ENCODE measurements at regions not wholly inside any gene's neighbourhood (a gene's known extent, or its start where the extent isn't known, plus 50 kb on each side); places are given as distances from the start of the nearest gene placed in this dataset.

DNA sequence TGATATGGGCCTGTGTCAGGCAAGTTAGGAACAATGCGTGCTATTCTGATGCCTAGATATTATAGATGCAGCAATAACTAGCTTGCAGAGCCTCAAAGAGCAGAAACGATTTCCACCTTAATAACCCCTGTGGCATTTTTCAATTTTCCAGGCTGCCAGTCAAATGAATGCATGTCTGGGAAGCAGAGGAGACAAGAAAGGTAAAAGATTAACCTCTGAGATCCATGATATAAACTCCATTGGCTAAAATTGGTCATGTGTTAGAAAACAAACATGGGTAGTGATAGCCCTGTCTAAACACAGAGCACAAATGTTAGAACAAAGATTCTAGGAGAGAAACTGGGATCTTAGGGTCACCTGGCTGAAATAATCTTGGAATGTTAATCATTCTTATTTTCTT lies 811.1 kb downstream of the DIAPH3 start:
- no CpG with 5 or more reads among the region's 2 CpGs for whole genome bisulfite sequencing (ENCODE audit: extremely low coverage, insufficient coverage, insufficient read length)
- no peak overlapping the region for H2BK120ac ChIP-seq (ENCODE audit: insufficient read depth, low read length, poor library complexity)
- H3K27me3 ChIP-seq (ENCODE audit: insufficient read depth, low read length): no peaks in the 10 kb centered on the region

DNA sequence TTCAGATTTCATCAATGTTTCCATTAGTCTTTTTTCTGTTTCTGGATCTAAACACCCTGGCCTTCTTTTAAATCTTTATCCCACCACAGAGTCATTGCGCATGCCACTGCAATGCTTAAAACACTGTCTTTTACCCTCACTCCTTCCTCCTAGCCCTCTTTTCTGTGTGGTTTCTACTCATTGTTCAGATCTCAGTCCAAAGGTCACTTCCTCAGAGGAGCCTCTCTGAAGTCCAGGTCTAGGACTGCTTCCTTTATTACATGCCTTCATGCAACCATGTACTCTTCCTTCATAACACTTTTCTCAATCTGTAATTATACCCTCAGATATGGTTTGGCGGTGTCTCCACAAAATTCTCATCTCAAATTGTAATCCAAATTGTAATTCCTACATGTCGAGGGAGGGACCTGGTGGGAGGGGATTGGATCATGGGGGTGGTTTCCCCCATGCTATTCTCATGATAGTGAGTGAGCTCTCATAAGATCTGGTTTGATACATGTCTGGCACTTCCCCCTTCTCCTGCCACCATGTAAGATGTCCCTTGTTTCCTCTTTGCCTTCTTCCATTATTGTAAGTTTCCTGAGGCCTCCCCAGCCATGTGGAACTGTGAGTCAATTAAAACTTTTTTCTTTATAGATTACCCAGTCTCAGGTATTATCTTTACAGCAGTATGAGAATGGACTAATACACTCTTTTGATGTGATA lies 808.9 kb downstream of the DIAPH3 start:
- Histone ChIP-seq H3K4me3 (ENCODE audit: low read depth, low read length) (no peak overlapping the region), H3K4me2 (ENCODE audit: low read length) (no peak overlapping the region), H3K36me3 (ENCODE audit: control insufficient read depth in 1 of 2, insufficient read depth in 2 of 2, low read length in 2 of 2) (no peaks in the 10 kb centered on the region), H3K9me3 (ENCODE audit: insufficient read depth, low read depth, low read length) (no peaks in the 10 kb centered on the region), H3K18ac (ENCODE audit: low read length) (no peak overlapping the region), H4K91ac (ENCODE audit: low read depth, low read length) (no peak overlapping the region), H3K27me3 (ENCODE audit: insufficient read depth, low read length) (no peaks in the 10 kb centered on the region), H3K9ac (ENCODE audit: low read length) (no peak overlapping the region), H2BK120ac (ENCODE audit: insufficient read depth, low read length, poor library complexity) (no peak overlapping the region), H4K12ac (ENCODE audit: low read depth, low read length) (no peak overlapping the region), H4K8ac (ENCODE audit: low read depth, low read length) (no peak overlapping the region), H2AFZ (ENCODE audit: insufficient read depth, low read length, poor library complexity) (no peak overlapping the region), H3K79me2 (ENCODE audit: control insufficient read depth, insufficient read depth, low read length, poor library complexity) (no peaks in the 10 kb centered on the region), H3K79me1 (ENCODE audit: low read length) (no peaks in the 10 kb centered on the region), H2BK12ac (ENCODE audit: low read length) (no peak overlapping the region), H3K23ac (ENCODE audit: low read length) (no peak overlapping the region), H3K27ac (ENCODE audit: low read depth, low read length) (no peak overlapping the region), H2BK5ac (ENCODE audit: low read depth, low read length, poor library complexity) (no peak overlapping the region), H3K4me1 (ENCODE audit: control insufficient read depth in 1 of 2, insufficient read depth in 2 of 2, low read length in 2 of 2) (peaks cover 3 to 5% of the 10 kb centered on the region in 2 experiments), H3K14ac (ENCODE audit: low read length) (no peak overlapping the region), H2AK5ac (ENCODE audit: low read length) (no peak overlapping the region), H3K4ac (ENCODE audit: low read depth, low read length) (no peak overlapping the region)
- no peak for DNase-seq
- WGBS (ENCODE audit: extremely low coverage, insufficient coverage, insufficient read length): no CpG with 5 or more reads among the region's 3 CpGs

More for the DNA sequence above, 811.1 kb downstream of the DIAPH3 start:
- Histone ChIP-seq H3K4me2 (ENCODE audit: low read length) (no peak overlapping the region), H3K4ac (ENCODE audit: low read depth, low read length) (no peak overlapping the region), H4K91ac (ENCODE audit: low read depth, low read length) (no peak overlapping the region), H4K8ac (ENCODE audit: low read depth, low read length) (no peak overlapping the region), H3K4me1 (ENCODE audit: control insufficient read depth in 1 of 2, insufficient read depth in 2 of 2, low read length in 2 of 2) (peaks cover 0 to 2% of the 10 kb centered on the region in 2 experiments), H3K9ac (ENCODE audit: low read length) (no peak overlapping the region), H2AK5ac (ENCODE audit: low read length) (no peak overlapping the region), H3K4me3 (ENCODE audit: low read depth, low read length) (no peak overlapping the region), H3K79me2 (ENCODE audit: control insufficient read depth, insufficient read depth, low read length, poor library complexity) (no peaks in the 10 kb centered on the region), H3K23ac (ENCODE audit: low read length) (no peak overlapping the region), H3K36me3 (ENCODE audit: control insufficient read depth in 1 of 2, insufficient read depth in 2 of 2, low read length in 2 of 2) (no peaks in the 10 kb centered on the region), H4K12ac (ENCODE audit: low read depth, low read length) (no peak overlapping the region), H2BK5ac (ENCODE audit: low read depth, low read length, poor library complexity) (no peak overlapping the region), H3K79me1 (ENCODE audit: low read length) (no peaks in the 10 kb centered on the region), H2BK12ac (ENCODE audit: low read length) (no peak overlapping the region), H3K27ac (ENCODE audit: low read depth, low read length) (no peak overlapping the region), H3K9me3 (ENCODE audit: insufficient read depth, low read depth, low read length) (no peaks in the 10 kb centered on the region), H2AFZ (ENCODE audit: insufficient read depth, low read length, poor library complexity) (no peak overlapping the region), H3K18ac (ENCODE audit: low read length) (no peak overlapping the region), H3K14ac (ENCODE audit: low read length) (no peak overlapping the region)
- no peak for DNase-seq

DNA sequence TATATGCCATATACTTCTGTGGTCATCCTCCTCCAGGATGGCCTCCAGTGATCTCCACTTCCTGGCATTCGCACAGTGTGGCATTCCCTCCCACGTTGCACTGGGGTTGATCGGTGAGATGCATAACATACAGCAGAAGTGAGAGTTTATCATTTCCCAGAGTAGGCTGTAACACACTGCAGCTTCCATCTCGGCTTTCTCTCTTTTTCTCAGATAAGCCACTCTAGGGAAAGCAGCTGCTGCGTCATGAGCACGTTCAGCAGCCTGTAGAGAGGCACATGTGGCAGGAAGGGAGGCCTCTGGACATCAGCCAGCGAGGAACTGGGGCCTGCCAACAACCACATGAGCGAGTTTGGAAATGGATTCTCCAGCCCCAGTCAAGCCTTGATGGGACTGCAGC lies 807.1 kb downstream of the DIAPH3 start:
- Histone ChIP-seq H3K9me3 (ENCODE audit: insufficient read depth, low read depth, low read length) (no peaks in the 10 kb centered on the region), H4K12ac (ENCODE audit: low read depth, low read length) (no peak overlapping the region), H3K4ac (ENCODE audit: low read depth, low read length) (no peak overlapping the region), H3K27me3 (ENCODE audit: insufficient read depth, low read length) (no peaks in the 10 kb centered on the region), H3K23ac (ENCODE audit: low read length) (no peak overlapping the region), H3K14ac (ENCODE audit: low read length) (no peak overlapping the region), H3K27ac (ENCODE audit: low read depth, low read length) (no peak overlapping the region), H3K4me1 (ENCODE audit: control insufficient read depth in 1 of 2, insufficient read depth in 2 of 2, low read length in 2 of 2) (peaks cover 3 to 5% of the 10 kb centered on the region in 2 experiments), H3K18ac (ENCODE audit: low read length) (no peak overlapping the region), H2AFZ (ENCODE audit: insufficient read depth, low read length, poor library complexity) (no peak overlapping the region), H3K79me1 (ENCODE audit: low read length) (no peaks in the 10 kb centered on the region), H4K8ac (ENCODE audit: low read depth, low read length) (no peak overlapping the region), H2BK5ac (ENCODE audit: low read depth, low read length, poor library complexity) (no peak overlapping the region), H2BK12ac (ENCODE audit: low read length) (peak overlapping the region; percentile 57), H4K91ac (ENCODE audit: low read depth, low read length) (no peak overlapping the region), H3K4me2 (ENCODE audit: low read length) (no peak overlapping the region), H3K9ac (ENCODE audit: low read length) (no peak overlapping the region), H3K36me3 (ENCODE audit: control insufficient read depth in 1 of 2, insufficient read depth in 2 of 2, low read length in 2 of 2) (no peaks in the 10 kb centered on the region), H2BK120ac (ENCODE audit: insufficient read depth, low read length, poor library complexity) (no peak overlapping the region), H3K79me2 (ENCODE audit: control insufficient read depth, insufficient read depth, low read length, poor library complexity) (no peaks in the 10 kb centered on the region), H3K4me3 (ENCODE audit: low read depth, low read length) (no peak overlapping the region), H2AK5ac (ENCODE audit: low read length) (no peak overlapping the region)
- WGBS (ENCODE audit: extremely low coverage, insufficient coverage, insufficient read length): no CpG with 5 or more reads among the region's 8 CpGs
- DNase-seq: no peak

DNA sequence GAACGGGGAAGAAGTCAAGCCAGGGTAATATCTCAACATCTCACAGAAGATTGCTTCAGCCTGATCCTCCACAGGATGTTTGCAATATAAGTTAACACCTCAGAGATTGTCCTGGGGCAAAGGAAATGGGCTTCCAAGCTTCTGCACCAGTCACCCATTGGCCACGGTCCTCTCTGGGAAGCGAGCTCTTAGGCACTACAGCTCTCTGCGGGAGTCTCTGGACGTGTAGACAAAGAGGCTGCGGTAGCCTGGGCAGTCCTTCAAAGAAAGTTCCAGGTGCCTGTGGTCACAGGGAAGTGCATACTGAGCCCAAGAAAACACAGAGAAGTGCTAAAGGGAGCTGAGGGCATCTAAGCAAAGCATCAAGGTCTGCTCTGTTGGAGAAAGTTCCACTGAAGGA lies 805.7 kb downstream of the DIAPH3 start:
- Histone ChIP-seq H3K27me3 (ENCODE audit: insufficient read depth, low read length) (no peaks in the 10 kb centered on the region), H3K9ac (ENCODE audit: low read length) (no peak overlapping the region), H3K79me2 (ENCODE audit: control insufficient read depth, insufficient read depth, low read length, poor library complexity) (no peaks in the 10 kb centered on the region), H3K36me3 (ENCODE audit: control insufficient read depth in 1 of 2, insufficient read depth in 2 of 2, low read length in 2 of 2) (no peaks in the 10 kb centered on the region), H3K4me2 (ENCODE audit: low read length) (no peak overlapping the region), H2BK5ac (ENCODE audit: low read depth, low read length, poor library complexity) (no peak overlapping the region), H2AK5ac (ENCODE audit: low read length) (no peak overlapping the region), H3K4me3 (ENCODE audit: low read depth, low read length) (no peak overlapping the region), H2BK12ac (ENCODE audit: low read length) (no peak overlapping the region), H3K79me1 (ENCODE audit: low read length) (no peaks in the 10 kb centered on the region), H3K18ac (ENCODE audit: low read length) (no peak overlapping the region), H3K4me1 (ENCODE audit: control insufficient read depth in 1 of 2, insufficient read depth in 2 of 2, low read length in 2 of 2) (peaks cover 3 to 5% of the 10 kb centered on the region in 2 experiments), H2BK120ac (ENCODE audit: insufficient read depth, low read length, poor library complexity) (no peak overlapping the region), H3K4ac (ENCODE audit: low read depth, low read length) (no peak overlapping the region), H3K23ac (ENCODE audit: low read length) (no peak overlapping the region), H4K12ac (ENCODE audit: low read depth, low read length) (no peak overlapping the region), H4K8ac (ENCODE audit: low read depth, low read length) (no peak overlapping the region), H3K27ac (ENCODE audit: low read depth, low read length) (no peak overlapping the region), H3K9me3 (ENCODE audit: insufficient read depth, low read depth, low read length) (no peaks in the 10 kb centered on the region), H3K14ac (ENCODE audit: low read length) (no peak overlapping the region), H4K91ac (ENCODE audit: low read depth, low read length) (no peak overlapping the region), H2AFZ (ENCODE audit: insufficient read depth, low read length, poor library complexity) (no peak overlapping the region)
- peak; percentile 4 to 29 for DNase-seq
- WGBS (ENCODE audit: extremely low coverage, insufficient coverage, insufficient read length): no CpG with 5 or more reads among the region's 6 CpGs

Measured in trophoblast cell (in vitro differentiated cells and primary cell).